SK-N-SH (cell line): ENCODE measurements at regions not wholly inside any gene's neighbourhood (a gene's known extent, or its start where the extent isn't known, plus 50 kb on each side); places are given as distances from the start of the nearest gene placed in this dataset.

Experiments used
- CTCF ChIA-PET: fragments of 300-600, 350-600 bp; formaldehyde crosslinking; extraction: SDS; loops from one replicate; lab custom pipeline; 2021; lab: Yijun Ruan, JAX
- POLR2A ChIA-PET: fragments of 350-600 bp; sonication (Branson Sonifier 250); formaldehyde crosslinking; extraction: SDS; loops from one replicate; lab custom pipeline; 2020; ENCODE audit warnings: antibody characterized with exemption, inconsistent platforms; lab: Yijun Ruan, JAX
- DNase-seq: peaks from one replicate; pipeline ENCODE4 v3.0.0; 2012
- H2AFZ ChIP-seq: fragments of 200-600 bp; sonication (generic); 2 replicates; pipeline ENCODE4 v1.8.1; 2016; ENCODE audit warnings: antibody characterized with exemption, mild to moderate bottlenecking, low read depth
- H3F3A ChIP-seq: fragments of 200-600 bp; sonication (generic); replicated peaks from 2 replicates; pipeline ENCODE3; 2016; ENCODE audit warnings: antibody characterized with exemption, mild to moderate bottlenecking; ENCODE audit not compliant: insufficient read depth
- H3K27ac ChIP-seq, 2 experiments: fragments of 200-500 bp in 1 of 2; fragments of 200-600 bp in 1 of 2; sonication (Bioruptor generic) in 1 of 2; sonication (generic), shearing (Covaris generic) in 1 of 2; 2 replicates each; pipeline versions ENCODE4 v1.5.1 to v1.6.1; 2014 to 2016; ENCODE audit warnings: low read depth in 2 of 2, inconsistent platforms in 1 of 2, low read length in 1 of 2, mild to moderate bottlenecking in 1 of 2, mixed read lengths in 1 of 2
- H3K27me3 ChIP-seq: fragments of 200-600 bp; sonication (generic), shearing (Covaris generic); 2 replicates; pipeline ENCODE4 v1.6.1; 2016; ENCODE audit warnings: mixed run types; ENCODE audit not compliant: insufficient read depth
- H3K36me3 ChIP-seq, 2 experiments: fragments of 200-500 bp in 1 of 2; fragments of 200-600 bp in 1 of 2; sonication (Bioruptor generic) in 1 of 2; sonication (generic) in 1 of 2; replicated peaks in 1 of 2; 2 replicates each; pipeline versions ENCODE3 to v1.5.1; 2014 to 2016; ENCODE audit warnings: low read length in 1 of 2, mild to moderate bottlenecking in 1 of 2; ENCODE audit not compliant: insufficient read depth in 2 of 2, control insufficient read depth in 1 of 2
- H3K4me1 ChIP-seq, 2 experiments: fragments of 200-500 bp in 1 of 2; fragments of 200-600 bp in 1 of 2; sonication (Bioruptor generic) in 1 of 2; sonication (generic), shearing (Covaris generic) in 1 of 2; 2 replicates each; pipeline versions ENCODE4 v1.5.1 to v1.6.1; 2014 to 2016; ENCODE audit warnings: low read depth in 1 of 2, low read length in 1 of 2, mixed run types in 1 of 2; ENCODE audit not compliant: insufficient read depth in 2 of 2, control insufficient read depth in 1 of 2
- H3K4me2 ChIP-seq: fragments of 200-600 bp; sonication (generic), shearing (Covaris generic); 2 replicates; pipeline ENCODE4 v1.6.1; 2017; ENCODE audit warnings: mixed run types
- H3K4me3 ChIP-seq, 2 experiments: fragments of 200-500 bp in 1 of 2; fragments of 200-600 bp in 1 of 2; sonication (Bioruptor generic) in 1 of 2; sonication (generic), shearing (Covaris generic) in 1 of 2; 2 replicates each; pipeline versions ENCODE4 v1.5.1 to v1.8.1; 2014 to 2016; ENCODE audit warnings: low read depth in 2 of 2, inconsistent platforms in 1 of 2, low read length in 1 of 2, mild to moderate bottlenecking in 1 of 2, mixed read lengths in 1 of 2, moderate library complexity in 1 of 2
- H3K79me2 ChIP-seq: fragments of 200-600 bp; sonication (generic); 2 replicates; pipeline ENCODE4 v1.8.1; 2017; ENCODE audit warnings: mild to moderate bottlenecking; ENCODE audit not compliant: insufficient read depth
- H3K9ac ChIP-seq: fragments of 200-600 bp; sonication (generic); 2 replicates; pipeline ENCODE4 v1.6.1; 2017; ENCODE audit warnings: mixed run types
- H3K9me2 ChIP-seq: fragments of 200-600 bp; sonication (generic); 2 replicates; pipeline ENCODE4 v1.6.1; 2017; ENCODE audit warnings: mixed run types
- H3K9me3 ChIP-seq: fragments of 200-600 bp; sonication (generic); 2 replicates; pipeline ENCODE4 v1.6.1; 2017; ENCODE audit warnings: mixed run types, mild to moderate bottlenecking, moderate library complexity
- H4K20me1 ChIP-seq: fragments of 200-600 bp; sonication (generic); 2 replicates; pipeline ENCODE4 v1.6.1; 2017; ENCODE audit warnings: mild to moderate bottlenecking, mixed run types; ENCODE audit not compliant: insufficient read depth
- CHD2 ChIP-seq: fragments of 150-350 bp; IDR thresholded peaks from 2 replicates; pipeline ENCODE4 v1.6.1; 2018; ENCODE audit warnings: low read length; ENCODE audit not compliant: partially characterized antibody
- EP300 ChIP-seq, 2 experiments: IDR thresholded peaks; 2 replicates each; pipeline versions ENCODE4 v1.4.0 to v1.6.1; 2012; ENCODE audit warnings: borderline replicate concordance in 1 of 2, low read depth in 1 of 2, low read length in 1 of 2
- FOSL2 ChIP-seq: IDR thresholded peaks from 2 replicates; pipeline ENCODE4 v1.4.0; 2012; ENCODE audit warnings: low read depth, mild to moderate bottlenecking, moderate library complexity, borderline replicate concordance
- FOXJ3 ChIP-seq: sonication (generic); formaldehyde crosslinking; IDR thresholded peaks from 2 replicates; pipeline ENCODE4 v1.5.1; 2020; ENCODE audit warnings: mild to moderate bottlenecking, missing genetic modification reagents
- FOXM1 ChIP-seq: IDR thresholded peaks from 2 replicates; pipeline ENCODE4 v1.4.0; 2012; ENCODE audit warnings: low read depth, mild to moderate bottlenecking
- GATA2 ChIP-seq: sonication (generic); formaldehyde crosslinking; IDR thresholded peaks from 2 replicates; pipeline ENCODE4 v1.5.0; 2020; ENCODE audit warnings: mild to moderate bottlenecking, missing genetic modification reagents
- JUND ChIP-seq: IDR thresholded peaks from 2 replicates; pipeline ENCODE4 v1.4.0; 2012
- MEF2A ChIP-seq: IDR thresholded peaks from 2 replicates; pipeline ENCODE4 v1.4.0; 2012; ENCODE audit warnings: low read depth, borderline replicate concordance
- NFIC ChIP-seq: IDR thresholded peaks from 2 replicates; pipeline ENCODE4 v1.4.0; 2012; ENCODE audit warnings: borderline replicate concordance
- NRF1 ChIP-seq: IDR thresholded peaks from 2 replicates; pipeline ENCODE4 v1.6.1; 2012; ENCODE audit warnings: low read depth, mild to moderate bottlenecking, low read length
- POLR2AphosphoS5 ChIP-seq: IDR thresholded peaks from 2 replicates; pipeline ENCODE4 v1.6.1; 2012; ENCODE audit warnings: low read depth, low read length
- RCOR1 ChIP-seq: fragments of 150-350 bp; IDR thresholded peaks from 2 replicates; pipeline ENCODE4 v1.6.1; 2017; ENCODE audit warnings: antibody characterized with exemption, low read length
- RFX5 ChIP-seq: IDR thresholded peaks from 2 replicates; pipeline ENCODE4 v1.6.1; 2012; ENCODE audit warnings: mild to moderate bottlenecking, improper control_type of control experiment, low read length
- SIN3A ChIP-seq: IDR thresholded peaks from 2 replicates; pipeline ENCODE4 v1.6.1; 2012; ENCODE audit warnings: low read depth, mild to moderate bottlenecking, low read length, moderate library complexity, borderline replicate concordance
- SMC3 ChIP-seq: IDR thresholded peaks from 2 replicates; pipeline ENCODE4 v1.6.1; 2012; ENCODE audit warnings: low read depth, low read length, improper control_type of control experiment
- YY1 ChIP-seq: IDR thresholded peaks from 2 replicates; pipeline ENCODE4 v1.4.0; 2012; ENCODE audit warnings: low read depth, mild to moderate bottlenecking
- WGBS: methylation state at CpG from one replicate; pipeline ENCODE4 v1.1.6; 2017; ENCODE audit warnings: low lambda C conversion rate; 5-methylcytosine and 5-hydroxymethylcytosine counted together
- TF ChIP-seq, protein P1 (sequence below): fragments of 150-350 bp; IDR thresholded peaks from 2 replicates; pipeline ENCODE4 v1.6.1; 2016; ENCODE audit warnings: mild to moderate bottlenecking, low read depth, low read length
- TF ChIP-seq, protein P2 (sequence below): IDR thresholded peaks from 2 replicates; pipeline ENCODE4 v1.4.0; 2012; ENCODE audit warnings: low read depth, borderline replicate concordance
- TF ChIP-seq, protein P3 (sequence below): IDR thresholded peaks from 2 replicates; pipeline ENCODE4; 2012
- TF ChIP-seq, protein P4 (sequence below): fragments of 150-350 bp; IDR thresholded peaks from 2 replicates; pipeline ENCODE4 v1.6.1; 2017; ENCODE audit warnings: antibody characterized with exemption, low read length, low read depth, borderline replicate concordance
- TF ChIP-seq, protein P5 (sequence below): IDR thresholded peaks from 2 replicates; pipeline ENCODE4 v1.4.0; 2012; ENCODE audit warnings: low read depth, borderline replicate concordance

DNA sequence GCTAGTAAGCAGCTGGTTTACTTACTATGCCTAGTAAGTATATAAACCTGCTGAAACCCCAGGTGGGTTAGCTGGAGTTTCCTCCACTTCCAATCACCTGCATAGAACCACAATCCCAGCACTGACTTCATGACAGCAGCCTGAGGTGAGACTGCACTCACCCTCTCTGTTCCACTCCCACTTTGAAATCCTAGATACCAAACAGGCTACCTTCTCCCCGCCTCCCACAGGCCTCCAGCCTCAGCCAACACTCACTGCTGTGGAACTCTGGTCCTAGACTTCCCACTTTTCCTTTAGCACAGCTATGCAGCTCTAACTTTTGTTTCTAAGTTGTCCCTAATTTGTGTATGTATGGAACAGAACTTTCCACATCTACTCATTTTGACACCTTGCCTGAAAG is 149.7 kb upstream of the ARID1B start:
- H3K4me2 ChIP-seq: no peak overlapping the region
- POLR2A ChIA-PET: no interaction called here
- H3K36me3 ChIP-seq: no peaks in the 10 kb centered on the region
- no peaks in the 10 kb centered on the region for H3K79me2 ChIP-seq
- TF ChIP-seq FOXJ3 (CRISPR knock-in tag): no peak
- TF ChIP-seq FOXM1: no peak
- no peak for TF ChIP-seq SIN3A
- TF ChIP-seq, protein P1, sequence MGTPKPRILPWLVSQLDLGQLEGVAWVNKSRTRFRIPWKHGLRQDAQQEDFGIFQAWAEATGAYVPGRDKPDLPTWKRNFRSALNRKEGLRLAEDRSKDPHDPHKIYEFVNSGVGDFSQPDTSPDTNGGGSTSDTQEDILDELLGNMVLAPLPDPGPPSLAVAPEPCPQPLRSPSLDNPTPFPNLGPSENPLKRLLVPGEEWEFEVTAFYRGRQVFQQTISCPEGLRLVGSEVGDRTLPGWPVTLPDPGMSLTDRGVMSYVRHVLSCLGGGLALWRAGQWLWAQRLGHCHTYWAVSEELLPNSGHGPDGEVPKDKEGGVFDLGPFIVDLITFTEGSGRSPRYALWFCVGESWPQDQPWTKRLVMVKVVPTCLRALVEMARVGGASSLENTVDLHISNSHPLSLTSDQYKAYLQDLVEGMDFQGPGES: no peak
- no peak for TF ChIP-seq NRF1
- TF ChIP-seq, all 33 proteins: peak for 0
- no peak overlapping the region for H3K9ac ChIP-seq
- CTCF ChIA-PET: interaction anchor here (0.6 kb wide), 1 partner anchor 49 kb away, joined by 4 read pairs; no protein-coding TSS in a partner anchor
- no peaks in the 10 kb centered on the region for H3K27me3 ChIP-seq
- H2AFZ ChIP-seq: no peak overlapping the region
- H4K20me1 ChIP-seq: no peaks in the 10 kb centered on the region
- H3F3A ChIP-seq: no peaks in the 10 kb centered on the region
- H3K9me2 ChIP-seq: no peaks in the 10 kb centered on the region
- no peak overlapping the region for H3K4me3 ChIP-seq
- H3K27ac ChIP-seq: no peak overlapping the region
- no peaks in the 10 kb centered on the region for H3K4me1 ChIP-seq
- H3K9me3 ChIP-seq: no peaks in the 10 kb centered on the region
- DNase-seq: no peak
- whole genome bisulfite sequencing: 56% methylated on average over 1 of the region's 1 CpG

DNA sequence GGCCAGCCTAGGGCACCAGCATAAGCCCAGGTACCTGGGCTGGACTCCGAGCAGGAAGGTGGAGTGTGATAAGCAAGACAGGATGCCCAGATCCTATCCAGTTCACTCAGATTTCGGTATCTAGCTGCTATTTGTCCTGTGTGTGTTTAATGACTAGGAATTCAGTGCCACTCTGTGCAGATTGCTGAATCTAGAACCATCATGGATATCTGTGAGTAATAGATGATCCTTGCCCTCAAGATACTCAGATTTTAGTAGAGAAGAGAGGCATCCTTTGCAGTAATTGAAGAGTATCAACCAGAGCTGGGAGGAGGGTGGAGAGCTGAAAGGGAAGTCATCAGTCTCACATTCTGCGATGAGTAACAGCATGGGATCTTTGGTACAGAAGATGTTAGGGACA is 155.0 kb upstream of the ARID1B start:
- no peaks in the 10 kb centered on the region for H4K20me1 ChIP-seq
- H3K27ac ChIP-seq: no peak overlapping the region
- ChIA-PET CTCF (no interaction called here), POLR2A (no interaction called here)
- DNase-seq: no peak
- WGBS: 42% methylated on average over 3 of the region's 3 CpGs
- H3K79me2 ChIP-seq: no peaks in the 10 kb centered on the region
- no peaks in the 10 kb centered on the region for H3K36me3 ChIP-seq
- no peaks in the 10 kb centered on the region for H3K9me3 ChIP-seq
- H3K4me3 ChIP-seq: no peak overlapping the region
- H2AFZ ChIP-seq: no peak overlapping the region
- H3F3A ChIP-seq: no peaks in the 10 kb centered on the region
- H3K9ac ChIP-seq: no peak overlapping the region
- no peaks in the 10 kb centered on the region for H3K27me3 ChIP-seq
- H3K4me2 ChIP-seq: no peak overlapping the region
- peaks cover 0 to 16% of the 10 kb centered on the region in 2 experiments; a peak in 1 of 4 replicates for H3K4me1 ChIP-seq
- no peaks in the 10 kb centered on the region for H3K9me2 ChIP-seq
- TF ChIP-seq EP300 (IDR thresholded peaks at IDR 0.05; ENCODE audit: borderline replicate concordance in 1 of 2, low read depth in 1 of 2, low read length in 1 of 2): no peak
- no peak for TF ChIP-seq YY1
- no peak for TF ChIP-seq FOSL2
- TF ChIP-seq JUND: no peak
- TF ChIP-seq, protein P2, sequence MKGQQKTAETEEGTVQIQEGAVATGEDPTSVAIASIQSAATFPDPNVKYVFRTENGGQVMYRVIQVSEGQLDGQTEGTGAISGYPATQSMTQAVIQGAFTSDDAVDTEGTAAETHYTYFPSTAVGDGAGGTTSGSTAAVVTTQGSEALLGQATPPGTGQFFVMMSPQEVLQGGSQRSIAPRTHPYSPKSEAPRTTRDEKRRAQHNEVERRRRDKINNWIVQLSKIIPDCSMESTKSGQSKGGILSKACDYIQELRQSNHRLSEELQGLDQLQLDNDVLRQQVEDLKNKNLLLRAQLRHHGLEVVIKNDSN: no peak
- TF ChIP-seq CHD2: no peak
- no peak for TF ChIP-seq NFIC
- TF ChIP-seq MEF2A: no peak
- TF ChIP-seq, protein P3, sequence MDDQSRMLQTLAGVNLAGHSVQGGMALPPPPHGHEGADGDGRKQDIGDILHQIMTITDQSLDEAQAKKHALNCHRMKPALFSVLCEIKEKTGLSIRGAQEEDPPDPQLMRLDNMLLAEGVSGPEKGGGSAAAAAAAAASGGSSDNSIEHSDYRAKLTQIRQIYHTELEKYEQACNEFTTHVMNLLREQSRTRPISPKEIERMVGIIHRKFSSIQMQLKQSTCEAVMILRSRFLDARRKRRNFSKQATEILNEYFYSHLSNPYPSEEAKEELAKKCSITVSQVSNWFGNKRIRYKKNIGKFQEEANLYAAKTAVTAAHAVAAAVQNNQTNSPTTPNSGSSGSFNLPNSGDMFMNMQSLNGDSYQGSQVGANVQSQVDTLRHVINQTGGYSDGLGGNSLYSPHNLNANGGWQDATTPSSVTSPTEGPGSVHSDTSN: no peak
- no peak for TF ChIP-seq POLR2AphosphoS5
- no peak for TF ChIP-seq SMC3
- TF ChIP-seq RCOR1: no peak
- TF ChIP-seq, protein P4, sequence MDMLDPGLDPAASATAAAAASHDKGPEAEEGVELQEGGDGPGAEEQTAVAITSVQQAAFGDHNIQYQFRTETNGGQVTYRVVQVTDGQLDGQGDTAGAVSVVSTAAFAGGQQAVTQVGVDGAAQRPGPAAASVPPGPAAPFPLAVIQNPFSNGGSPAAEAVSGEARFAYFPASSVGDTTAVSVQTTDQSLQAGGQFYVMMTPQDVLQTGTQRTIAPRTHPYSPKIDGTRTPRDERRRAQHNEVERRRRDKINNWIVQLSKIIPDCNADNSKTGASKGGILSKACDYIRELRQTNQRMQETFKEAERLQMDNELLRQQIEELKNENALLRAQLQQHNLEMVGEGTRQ: no peak
- no peak for TF ChIP-seq SIN3A
- TF ChIP-seq RFX5: no peak
- TF ChIP-seq, protein P1: no peak
- no peak for TF ChIP-seq FOXM1
- TF ChIP-seq, protein P5, sequence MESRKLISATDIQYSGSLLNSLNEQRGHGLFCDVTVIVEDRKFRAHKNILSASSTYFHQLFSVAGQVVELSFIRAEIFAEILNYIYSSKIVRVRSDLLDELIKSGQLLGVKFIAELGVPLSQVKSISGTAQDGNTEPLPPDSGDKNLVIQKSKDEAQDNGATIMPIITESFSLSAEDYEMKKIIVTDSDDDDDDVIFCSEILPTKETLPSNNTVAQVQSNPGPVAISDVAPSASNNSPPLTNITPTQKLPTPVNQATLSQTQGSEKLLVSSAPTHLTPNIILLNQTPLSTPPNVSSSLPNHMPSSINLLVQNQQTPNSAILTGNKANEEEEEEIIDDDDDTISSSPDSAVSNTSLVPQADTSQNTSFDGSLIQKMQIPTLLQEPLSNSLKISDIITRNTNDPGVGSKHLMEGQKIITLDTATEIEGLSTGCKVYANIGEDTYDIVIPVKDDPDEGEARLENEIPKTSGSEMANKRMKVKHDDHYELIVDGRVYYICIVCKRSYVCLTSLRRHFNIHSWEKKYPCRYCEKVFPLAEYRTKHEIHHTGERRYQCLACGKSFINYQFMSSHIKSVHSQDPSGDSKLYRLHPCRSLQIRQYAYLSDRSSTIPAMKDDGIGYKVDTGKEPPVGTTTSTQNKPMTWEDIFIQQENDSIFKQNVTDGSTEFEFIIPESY: no peak
- TF ChIP-seq GATA2 (CRISPR knock-in tag): no peak
